Neural progenitor cell (in vitro differentiated cells): ENCODE measurements at regions not wholly inside any gene's neighbourhood (a gene's known extent, or its start where the extent isn't known, plus 50 kb on each side); places are given as distances from the start of the nearest gene placed in this dataset.
A peak's percentile ranks its signal among the peaks of the same experiment; 100 is the strongest.

Source experiments
- DNase-seq: peaks from one replicate; pipeline ENCODE4 v3.0.0-alpha.2; 2016; ENCODE audit warnings: low spot score
- H2AFZ ChIP-seq: fragments of 200-600 bp; sonication (generic); replicated peaks from 2 replicates; pipeline ENCODE4 v1.6.1; 2016; ENCODE audit warnings: antibody characterized with exemption
- H3F3A ChIP-seq: fragments of 200-600 bp; sonication (generic); 2 replicates; pipeline ENCODE4 v1.6.1; 2016; ENCODE audit warnings: antibody characterized with exemption, low read depth
- H3K27ac ChIP-seq: fragments of 200-600 bp; sonication (generic); 2 replicates; pipeline ENCODE4 v1.5.1; 2016; ENCODE audit warnings: mild to moderate bottlenecking
- H3K27me3 ChIP-seq: fragments of 200-600 bp; sonication (generic); 2 replicates; pipeline ENCODE4 v1.6.1; 2016; ENCODE audit warnings: mild to moderate bottlenecking, moderate library complexity
- H3K36me3 ChIP-seq: fragments of 200-600 bp; sonication (generic); 2 replicates; pipeline ENCODE4 v1.5.1; 2016
- H3K4me1 ChIP-seq: fragments of 200-600 bp; sonication (generic); 2 replicates; pipeline ENCODE4 v1.6.1; 2016; ENCODE audit warnings: mixed run types
- H3K4me2 ChIP-seq: fragments of 200-600 bp; sonication (generic); 2 replicates; pipeline ENCODE4 v1.6.1; 2016
- H3K4me3 ChIP-seq: fragments of 200-600 bp; sonication (generic); 2 replicates; pipeline ENCODE4 v1.5.1; 2016
- H3K79me2 ChIP-seq: fragments of 200-600 bp; sonication (generic); 2 replicates; pipeline ENCODE4 v1.6.1; 2016; ENCODE audit warnings: low read depth
- H3K9ac ChIP-seq: fragments of 200-600 bp; sonication (generic); 2 replicates; pipeline ENCODE4 v1.6.1; 2016
- H3K9me3 ChIP-seq: fragments of 200-600 bp; sonication (generic); 2 replicates; pipeline ENCODE4 v1.5.1; 2016; ENCODE audit warnings: low read depth
- H4K20me1 ChIP-seq: fragments of 200-600 bp; sonication (generic); 2 replicates; pipeline ENCODE4 v1.6.1; 2016; ENCODE audit warnings: low read depth
- H3K27ac Mint-ChIP-seq: 3 replicates; pipeline ENCODE4 v1.8.0; 2021; ENCODE audit warnings: mixed read lengths
- H3K27me3 Mint-ChIP-seq: 2 replicates; pipeline ENCODE4 v1.8.0; 2022; ENCODE audit warnings: low read depth, mild to moderate bottlenecking, inconsistent platforms, moderate library complexity, mixed read lengths; ENCODE audit not compliant: insufficient read depth
- H3K36me3 Mint-ChIP-seq: 3 replicates; pipeline ENCODE4 v1.8.0; 2021; ENCODE audit warnings: mixed read lengths
- H3K4me1 Mint-ChIP-seq: 3 replicates; pipeline ENCODE4 v1.8.0; 2021; ENCODE audit warnings: mixed read lengths
- H3K4me3 Mint-ChIP-seq: 3 replicates; pipeline ENCODE4 v1.8.0; 2021; ENCODE audit warnings: mild to moderate bottlenecking, moderate library complexity, mixed read lengths
- H3K9me3 Mint-ChIP-seq: 3 replicates; pipeline ENCODE4 v1.8.0; 2020; ENCODE audit warnings: mixed read lengths
- CTCF ChIP-seq: fragments of 200-600 bp; sonication (generic); IDR thresholded peaks from 2 replicates; pipeline ENCODE4 v1.5.1; 2017; ENCODE audit warnings: antibody characterized with exemption, mild to moderate bottlenecking
- EZH2 ChIP-seq: fragments of 200-600 bp; sonication (generic); IDR thresholded peaks from 2 replicates; pipeline ENCODE4 v1.6.1; 2017; ENCODE audit warnings: antibody characterized with exemption, mild to moderate bottlenecking, moderate library complexity
- EZH2phosphoT487 ChIP-seq: fragments of 200-600 bp; sonication (generic); IDR thresholded peaks from 2 replicates; pipeline ENCODE4 v1.6.1; 2017; ENCODE audit warnings: antibody characterized with exemption

GRCh38 chr2:144834998-144835633 is 315.2 kb upstream of the ZEB2 start:
- H3K36me3 Mint-ChIP-seq, result no peaks in the 10 kb centered on the region
- Histone ChIP-seq H3K27me3 (no peaks in the 10 kb centered on the region), H3K4me3 (no peak overlapping the region), H2AFZ (peak overlapping the region; percentile 17), H3K9me3 (no peaks in the 10 kb centered on the region), H3K36me3 (no peaks in the 10 kb centered on the region), H3K27ac (no peak overlapping the region), H3K79me2 (no peaks in the 10 kb centered on the region), H3K9ac (no peak overlapping the region), H4K20me1 (no peaks in the 10 kb centered on the region), H3F3A (no peaks in the 10 kb centered on the region), H3K4me1 (no peaks in the 10 kb centered on the region), H3K4me2 (no peak overlapping the region)
- TF ChIP-seq EZH2 (no peak), CTCF (no peak), EZH2phosphoT487 (no peak)
- H3K9me3 Mint-ChIP-seq, result no peaks in the 10 kb centered on the region
- DNase-seq, result no peak
- H3K4me1 Mint-ChIP-seq, result peaks cover 17% of the 10 kb centered on the region
- H3K4me3 Mint-ChIP-seq, result no peak overlapping the region
- no peaks in the 10 kb centered on the region for H3K27me3 Mint-ChIP-seq
- H3K27ac Mint-ChIP-seq, result no peak overlapping the region

DNA sequence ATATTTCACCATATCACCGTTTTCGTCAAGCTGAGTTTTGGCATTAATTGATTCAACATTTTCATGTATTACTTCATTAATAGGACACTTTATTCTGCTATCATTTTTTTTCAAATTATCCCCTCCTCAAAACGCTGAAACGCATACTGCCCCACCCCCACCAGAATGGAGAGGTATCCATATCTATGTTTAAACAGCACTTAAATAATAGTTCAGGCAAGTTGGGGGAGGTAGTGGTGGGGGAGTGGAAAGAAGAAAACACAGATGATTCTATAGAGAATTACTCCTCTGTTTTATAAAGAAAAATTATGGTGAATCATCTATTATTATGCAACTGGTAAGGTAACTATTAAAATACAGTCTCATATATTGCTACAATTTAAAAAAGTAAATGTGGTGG is 314.4 kb upstream of the ZEB2 start:
- no peaks in the 10 kb centered on the region for H3F3A ChIP-seq
- no peaks in the 10 kb centered on the region for H3K27me3 ChIP-seq
- no peaks in the 10 kb centered on the region for H3K36me3 Mint-ChIP-seq
- H3K4me3 Mint-ChIP-seq, result no peak overlapping the region
- no peaks in the 10 kb centered on the region for H4K20me1 ChIP-seq
- H3K4me1 ChIP-seq, result no peaks in the 10 kb centered on the region
- H3K9me3 ChIP-seq, result no peaks in the 10 kb centered on the region
- DNase-seq, result no peak
- H3K4me1 Mint-ChIP-seq, result peaks cover 17% of the 10 kb centered on the region
- no peaks in the 10 kb centered on the region for H3K79me2 ChIP-seq
- no peak overlapping the region for H2AFZ ChIP-seq
- no peaks in the 10 kb centered on the region for H3K27me3 Mint-ChIP-seq
- no peak overlapping the region for H3K9ac ChIP-seq
- no peak overlapping the region for H3K27ac ChIP-seq
- H3K4me3 ChIP-seq, result no peak overlapping the region
- TF ChIP-seq CTCF (no peak), EZH2 (no peak), EZH2phosphoT487 (no peak)
- H3K9me3 Mint-ChIP-seq, result no peaks in the 10 kb centered on the region
- H3K4me2 ChIP-seq, result no peak overlapping the region
- H3K27ac Mint-ChIP-seq, result no peak overlapping the region
- no peaks in the 10 kb centered on the region for H3K36me3 ChIP-seq

- no peaks in the 10 kb centered on the region for H3K9me3 ChIP-seq
- H3K4me2 ChIP-seq, result no peak overlapping the region
- no peaks in the 10 kb centered on the region for H3K79me2 ChIP-seq
- Mint-ChIP-seq H3K4me1 (peaks cover 17% of the 10 kb centered on the region), H3K4me3 (no peak overlapping the region), H3K27ac (no peak overlapping the region), H3K9me3 (no peaks in the 10 kb centered on the region), H3K36me3 (no peaks in the 10 kb centered on the region), H3K27me3 (no peaks in the 10 kb centered on the region)
- H4K20me1 ChIP-seq, result no peaks in the 10 kb centered on the region
- H3K27me3 ChIP-seq, result no peaks in the 10 kb centered on the region
- H3K36me3 ChIP-seq, result no peaks in the 10 kb centered on the region
- H3K4me3 ChIP-seq, result no peak overlapping the region
- no peaks in the 10 kb centered on the region for H3F3A ChIP-seq
- H2AFZ ChIP-seq, result no peak overlapping the region
- H3K4me1 ChIP-seq, result no peaks in the 10 kb centered on the region
- no peak for TF ChIP-seq EZH2phosphoT487
- TF ChIP-seq CTCF, result no peak
- TF ChIP-seq EZH2, result no peak
- H3K27ac ChIP-seq, result no peak overlapping the region
- DNase-seq, result no peak
- H3K9ac ChIP-seq, result no peak overlapping the region
Observed at GRCh38 chr2:144833075-144833637, 313.2 kb upstream of the ZEB2 start.
